ENCODE measurements at regions not wholly inside any gene's neighbourhood (a gene's known extent, or its start where the extent isn't known, plus 50 kb on each side); places are given as distances from the start of the nearest gene placed in this dataset.

DNA sequence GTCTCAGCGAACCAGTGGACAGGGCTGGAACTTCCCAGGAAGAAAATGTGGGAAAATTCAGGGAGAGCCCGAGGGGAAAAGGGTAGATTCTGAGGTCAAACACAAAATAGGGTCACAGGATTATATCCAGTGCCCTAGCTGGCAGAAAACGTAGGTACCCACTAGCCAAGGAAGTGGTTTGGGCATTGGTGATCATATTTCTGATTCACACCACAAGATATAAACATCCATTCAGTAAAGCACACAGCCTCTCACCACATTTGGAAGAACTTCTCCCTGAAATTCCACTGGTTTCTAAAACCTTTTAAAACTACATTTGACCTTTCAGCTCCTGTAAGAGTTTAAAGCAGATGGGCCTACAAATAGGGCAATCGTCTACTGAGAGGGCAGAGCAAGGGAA lies 186.9 kb downstream of the TTC32 start:
- H3K4me1 Mint-ChIP-seq: no peaks in the 10 kb centered on the region
- ATAC-seq (replicated peaks; ENCODE audit: extremely low read depth, poor library complexity, severe bottlenecking) (no peak), DNase-seq (ENCODE audit: low spot score in 2 of 2) (no peak)
- no peaks in the 10 kb centered on the region for H3K9me3 Mint-ChIP-seq
- peaks cover 47% of the 10 kb centered on the region for H3K27me3 Mint-ChIP-seq
- no peak overlapping the region for H3K27ac Mint-ChIP-seq (ENCODE audit: low read depth)
- H3K36me3 Mint-ChIP-seq (ENCODE audit: insufficient read depth): no peaks in the 10 kb centered on the region
- H3K4me3 Mint-ChIP-seq: no peak overlapping the region

DNA sequence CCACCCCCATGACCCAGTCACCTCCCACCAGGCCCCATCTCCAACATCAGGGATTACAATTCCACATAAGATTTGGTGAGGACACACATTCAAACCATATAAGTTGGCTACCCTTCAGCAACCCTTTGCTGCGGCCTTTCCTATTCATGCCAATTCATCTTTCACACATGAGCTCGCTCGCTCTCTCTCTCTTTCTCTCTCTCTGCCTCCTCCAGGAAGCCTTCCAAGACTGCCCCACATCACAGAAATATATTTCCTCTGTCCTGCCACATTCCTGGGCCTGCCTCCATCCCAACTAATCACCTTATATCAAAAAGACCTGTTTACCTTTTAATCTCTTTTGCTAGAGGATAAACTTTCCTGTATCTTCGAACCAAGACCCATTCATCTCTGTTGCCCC lies 188.9 kb downstream of the TTC32 start:
- ATAC-seq (replicated peaks; ENCODE audit: extremely low read depth, poor library complexity, severe bottlenecking): no peak
- DNase-seq (ENCODE audit: low spot score in 2 of 2): no peak
- Mint-ChIP-seq H3K4me3 (no peak overlapping the region), H3K27ac (ENCODE audit: low read depth) (no peak overlapping the region), H3K27me3 (peaks cover 26% of the 10 kb centered on the region), H3K4me1 (no peaks in the 10 kb centered on the region), H3K36me3 (ENCODE audit: insufficient read depth) (no peaks in the 10 kb centered on the region), H3K9me3 (no peaks in the 10 kb centered on the region)

- Mint-ChIP-seq H3K36me3 (ENCODE audit: insufficient read depth) (no peaks in the 10 kb centered on the region), H3K27ac (ENCODE audit: low read depth) (no peak overlapping the region), H3K4me3 (no peak overlapping the region), H3K4me1 (no peaks in the 10 kb centered on the region), H3K9me3 (no peaks in the 10 kb centered on the region), H3K27me3 (peaks cover 27% of the 10 kb centered on the region)
- no peak for ATAC-seq (replicated peaks; ENCODE audit: extremely low read depth, poor library complexity, severe bottlenecking)
- DNase-seq (ENCODE audit: low spot score in 2 of 2): no peak
Measured at GRCh38 chr2:19711470-19712372, 190.1 kb downstream of the TTC32 start.

- no peaks in the 10 kb centered on the region for H3K4me1 Mint-ChIP-seq
- ATAC-seq (replicated peaks; ENCODE audit: extremely low read depth, poor library complexity, severe bottlenecking) (no peak), DNase-seq (ENCODE audit: low spot score in 2 of 2) (no peak)
- peaks cover 18% of the 10 kb centered on the region for H3K27me3 Mint-ChIP-seq
- no peaks in the 10 kb centered on the region for H3K36me3 Mint-ChIP-seq (ENCODE audit: insufficient read depth)
- no peak overlapping the region for H3K27ac Mint-ChIP-seq (ENCODE audit: low read depth)
- no peaks in the 10 kb centered on the region for H3K9me3 Mint-ChIP-seq
- H3K4me3 Mint-ChIP-seq: no peak overlapping the region
Measured at GRCh38 chr2:19710230-19710629, 191.6 kb downstream of the TTC32 start.

DNA sequence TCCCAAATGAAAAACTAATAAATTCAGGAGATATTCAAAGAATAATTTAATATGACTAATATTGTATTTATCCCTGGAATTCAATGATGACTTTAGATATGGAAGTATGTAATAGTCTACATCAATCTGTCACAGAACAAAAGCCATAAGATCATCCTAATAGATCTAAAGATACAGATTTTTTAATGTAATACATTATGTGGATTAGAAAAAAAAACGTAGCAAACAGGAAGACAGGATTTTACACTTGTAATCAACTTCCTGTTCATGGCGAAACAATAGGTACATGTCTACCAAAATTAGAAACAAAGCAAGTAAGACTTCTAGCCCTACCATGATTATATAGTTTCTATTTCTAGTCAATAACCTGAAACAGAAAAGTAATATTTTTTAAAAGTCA lies 192.2 kb downstream of the TTC32 start:
- Mint-ChIP-seq H3K4me3 (no peak overlapping the region), H3K36me3 (ENCODE audit: insufficient read depth) (no peaks in the 10 kb centered on the region), H3K4me1 (no peaks in the 10 kb centered on the region), H3K27me3 (peaks cover 18% of the 10 kb centered on the region), H3K9me3 (no peaks in the 10 kb centered on the region), H3K27ac (ENCODE audit: low read depth) (no peak overlapping the region)
- no peak for DNase-seq (ENCODE audit: low spot score in 2 of 2)
- ATAC-seq (replicated peaks; ENCODE audit: extremely low read depth, poor library complexity, severe bottlenecking): no peak

DNA sequence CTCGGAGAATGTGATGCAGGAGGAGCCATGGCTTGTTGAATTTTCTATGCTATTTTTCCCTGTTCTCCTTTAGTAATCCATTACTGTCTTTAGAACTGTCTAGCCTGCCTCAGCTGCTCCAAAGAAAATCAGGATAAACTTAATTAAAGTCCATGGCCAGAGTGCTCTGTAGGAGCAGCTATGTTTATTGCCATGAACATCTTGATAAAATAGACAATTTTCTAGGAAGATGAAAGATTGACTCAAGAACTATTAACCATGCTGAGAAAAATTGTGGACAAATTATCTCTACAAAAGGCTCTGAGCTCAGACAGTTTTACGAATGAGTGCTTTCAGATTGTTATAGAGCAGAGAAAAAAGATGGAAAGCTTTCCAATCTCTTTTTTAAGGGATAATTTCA lies 193.0 kb downstream of the TTC32 start:
- peaks cover 1% of the 10 kb centered on the region for H3K36me3 Mint-ChIP-seq (ENCODE audit: insufficient read depth)
- H3K27ac Mint-ChIP-seq (ENCODE audit: low read depth): no peak overlapping the region
- no peaks in the 10 kb centered on the region for H3K4me1 Mint-ChIP-seq
- peaks cover 15% of the 10 kb centered on the region for H3K27me3 Mint-ChIP-seq
- DNase-seq (ENCODE audit: low spot score in 2 of 2) (no peak), ATAC-seq (replicated peaks; ENCODE audit: extremely low read depth, poor library complexity, severe bottlenecking) (no peak)
- no peak overlapping the region for H3K4me3 Mint-ChIP-seq
- H3K9me3 Mint-ChIP-seq: no peaks in the 10 kb centered on the region

- no peak for ATAC-seq (replicated peaks; ENCODE audit: extremely low read depth, poor library complexity, severe bottlenecking)
- Mint-ChIP-seq H3K27me3 (peaks cover 16% of the 10 kb centered on the region), H3K4me3 (no peak overlapping the region), H3K9me3 (no peaks in the 10 kb centered on the region), H3K36me3 (ENCODE audit: insufficient read depth) (peaks cover 1% of the 10 kb centered on the region), H3K27ac (ENCODE audit: low read depth) (no peak overlapping the region), H3K4me1 (no peaks in the 10 kb centered on the region)
- DNase-seq (ENCODE audit: low spot score in 2 of 2): no peak
Measured at GRCh38 chr2:19706332-19706731, 195.5 kb downstream of the TTC32 start.

GRCh38 chr2:19702267-19702666 lies 199.5 kb downstream of the TTC32 start:
- H3K9me3 Mint-ChIP-seq: no peaks in the 10 kb centered on the region
- ATAC-seq (replicated peaks; ENCODE audit: extremely low read depth, poor library complexity, severe bottlenecking) (no peak), DNase-seq (ENCODE audit: low spot score in 2 of 2) (no peak)
- peaks cover 1% of the 10 kb centered on the region for H3K36me3 Mint-ChIP-seq (ENCODE audit: insufficient read depth)
- peaks cover 29% of the 10 kb centered on the region for H3K27me3 Mint-ChIP-seq
- no peak overlapping the region for H3K27ac Mint-ChIP-seq (ENCODE audit: low read depth)
- H3K4me1 Mint-ChIP-seq: no peaks in the 10 kb centered on the region
- no peak overlapping the region for H3K4me3 Mint-ChIP-seq

- no peak for ATAC-seq (replicated peaks; ENCODE audit: extremely low read depth, poor library complexity, severe bottlenecking)
- H3K9me3 Mint-ChIP-seq: no peaks in the 10 kb centered on the region
- peaks cover 1% of the 10 kb centered on the region for H3K36me3 Mint-ChIP-seq (ENCODE audit: insufficient read depth)
Measured at GRCh38 chr2:19700861-19701585, 200.8 kb downstream of the TTC32 start.

DNA sequence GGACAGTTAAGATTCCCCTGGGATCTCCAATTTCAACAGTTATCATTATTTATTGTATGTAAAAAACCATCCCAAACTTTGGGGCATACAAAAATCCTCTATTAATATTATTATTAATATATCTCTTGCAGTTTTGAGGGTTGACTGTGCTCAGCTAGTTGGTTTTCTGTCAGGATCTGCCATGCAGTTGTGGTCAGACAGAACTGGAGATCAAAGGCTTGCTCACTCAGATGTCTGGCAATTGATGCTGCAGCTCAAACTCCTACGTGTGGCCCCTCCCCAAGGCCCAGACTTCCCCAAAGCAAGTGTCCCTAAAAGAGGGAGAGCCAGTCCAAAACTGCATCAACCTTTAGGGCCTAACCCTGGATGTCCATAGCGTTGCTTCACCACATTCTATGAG lies 204.7 kb downstream of the TTC32 start:
- Mint-ChIP-seq H3K27me3 (peaks cover 23% of the 10 kb centered on the region), H3K4me1 (no peaks in the 10 kb centered on the region), H3K4me3 (no peak overlapping the region), H3K36me3 (ENCODE audit: insufficient read depth) (no peaks in the 10 kb centered on the region), H3K9me3 (no peaks in the 10 kb centered on the region), H3K27ac (ENCODE audit: low read depth) (no peak overlapping the region)
- ATAC-seq (replicated peaks; ENCODE audit: extremely low read depth, poor library complexity, severe bottlenecking) (no peak), DNase-seq (ENCODE audit: low spot score in 2 of 2) (no peak)

More at GRCh38 chr2:19700861-19701585, 200.8 kb downstream of the TTC32 start:
- Mint-ChIP-seq H3K4me1 (no peaks in the 10 kb centered on the region), H3K27ac (ENCODE audit: low read depth) (no peak overlapping the region), H3K27me3 (peaks cover 23% of the 10 kb centered on the region), H3K4me3 (no peak overlapping the region)
- no peak for DNase-seq (ENCODE audit: low spot score in 2 of 2)

DNA sequence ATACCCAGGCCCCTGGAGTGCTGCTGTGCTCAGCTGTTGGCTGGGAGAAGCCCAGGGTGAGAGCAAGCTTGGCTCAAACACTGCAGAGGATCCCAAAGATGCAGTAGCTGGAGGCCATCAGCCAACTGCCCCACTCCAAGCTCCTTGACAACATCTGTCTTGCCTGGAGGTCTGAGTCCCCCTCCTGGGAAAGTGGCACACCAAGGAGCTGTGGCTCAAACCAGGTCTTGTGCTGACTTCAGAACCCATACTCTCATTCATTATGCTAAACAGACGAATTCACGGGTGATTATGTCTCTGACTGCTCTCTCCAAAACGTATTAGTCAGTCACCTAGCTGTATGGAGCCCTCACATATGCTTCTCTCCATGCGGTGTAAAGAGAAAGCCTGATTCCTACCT lies 206.1 kb downstream of the TTC32 start:
- peaks cover 23% of the 10 kb centered on the region for H3K27me3 Mint-ChIP-seq
- ATAC-seq (replicated peaks; ENCODE audit: extremely low read depth, poor library complexity, severe bottlenecking) (no peak), DNase-seq (ENCODE audit: low spot score in 2 of 2) (no peak)
- H3K9me3 Mint-ChIP-seq: no peaks in the 10 kb centered on the region
- H3K4me1 Mint-ChIP-seq: no peaks in the 10 kb centered on the region
- no peaks in the 10 kb centered on the region for H3K36me3 Mint-ChIP-seq (ENCODE audit: insufficient read depth)
- H3K27ac Mint-ChIP-seq (ENCODE audit: low read depth): no peak overlapping the region
- no peak overlapping the region for H3K4me3 Mint-ChIP-seq

GRCh38 chr2:19691892-19692291 lies 209.9 kb downstream of the TTC32 start:
- ATAC-seq (replicated peaks; ENCODE audit: extremely low read depth, poor library complexity, severe bottlenecking) (no peak), DNase-seq (ENCODE audit: low spot score in 2 of 2) (no peak)
- H3K36me3 Mint-ChIP-seq (ENCODE audit: insufficient read depth): no peaks in the 10 kb centered on the region
- H3K4me3 Mint-ChIP-seq: no peak overlapping the region
- H3K27me3 Mint-ChIP-seq: peaks cover 16% of the 10 kb centered on the region
- H3K4me1 Mint-ChIP-seq: no peaks in the 10 kb centered on the region
- H3K27ac Mint-ChIP-seq (ENCODE audit: low read depth): no peak overlapping the region
- H3K9me3 Mint-ChIP-seq: no peaks in the 10 kb centered on the region

DNA sequence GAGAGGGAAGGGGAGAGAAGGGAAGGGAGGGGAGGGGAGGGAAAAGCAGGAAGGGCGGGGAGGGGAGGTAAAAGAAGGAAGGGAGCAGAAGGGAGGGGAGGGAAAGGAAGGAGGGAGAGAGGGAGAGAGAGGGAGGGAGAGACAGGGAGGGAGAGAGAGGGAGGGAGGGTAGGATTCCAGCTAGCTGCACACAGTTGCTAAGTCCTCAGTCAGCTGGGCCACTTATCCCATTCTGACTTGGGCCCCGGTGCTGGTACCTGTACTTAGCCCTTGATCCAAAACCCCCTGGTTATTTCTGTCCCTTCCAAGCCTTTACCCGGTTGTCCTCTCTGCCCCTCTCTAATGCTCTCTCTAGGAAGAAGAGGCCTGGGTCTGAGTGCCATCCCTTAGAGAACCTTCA lies 211.4 kb downstream of the TTC32 start:
- ATAC-seq (replicated peaks; ENCODE audit: extremely low read depth, poor library complexity, severe bottlenecking) (no peak), DNase-seq (ENCODE audit: low spot score in 2 of 2) (no peak)
- H3K27me3 Mint-ChIP-seq: peaks cover 18% of the 10 kb centered on the region
- no peak overlapping the region for H3K4me3 Mint-ChIP-seq
- H3K27ac Mint-ChIP-seq (ENCODE audit: low read depth): no peak overlapping the region
- no peaks in the 10 kb centered on the region for H3K4me1 Mint-ChIP-seq
- H3K36me3 Mint-ChIP-seq (ENCODE audit: insufficient read depth): no peaks in the 10 kb centered on the region
- no peaks in the 10 kb centered on the region for H3K9me3 Mint-ChIP-seq

Measured in central memory CD8-positive, alpha-beta T cell (primary cell).